ENCODE measurements at regions not wholly inside any gene's neighbourhood (a gene's known extent, or its start where the extent isn't known, plus 50 kb on each side); places are given as distances from the start of the nearest gene placed in this dataset.
"Not testable (repeated sequence)": the region's sequence is repeated elsewhere in the genome, so short reads cannot be mapped to it uniquely, and the experiment has no call there.

- no peak for DNase-seq
Measured at GRCh38 chr7:23938937-23939552, 229.0 kb downstream of the STK31 start.

- DNase-seq, result not testable (repeated sequence)
Measured at GRCh38 chr7:23939747-23940146, 229.7 kb downstream of the STK31 start.

GRCh38 chr7:23941551-23941950 lies 231.5 kb downstream of the STK31 start:
- DNase-seq, result no peak

- DNase-seq, result no peak
Measured at GRCh38 chr7:23942032-23942431, 232.0 kb downstream of the STK31 start.

- no peak for DNase-seq
Measured at GRCh38 chr7:23944131-23944530, 234.1 kb downstream of the STK31 start.

DNA sequence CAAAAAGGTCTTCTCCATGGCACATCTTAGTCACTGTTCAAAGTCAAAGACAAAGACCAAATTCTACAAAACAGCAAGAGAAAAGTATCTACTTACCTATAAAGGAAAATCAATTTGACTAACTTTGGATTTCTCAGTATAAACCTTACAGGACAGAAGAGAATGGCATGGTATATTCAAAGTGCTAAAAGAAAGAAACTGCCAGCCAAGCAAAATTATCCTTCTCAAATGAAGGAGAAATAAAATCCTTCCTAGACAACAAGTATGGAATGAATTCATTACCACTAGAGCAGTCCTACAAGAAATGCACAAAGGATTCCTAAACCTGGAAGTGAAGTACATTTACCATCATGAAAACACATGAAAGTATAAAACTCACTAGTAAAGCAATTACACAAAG lies 235.5 kb downstream of the STK31 start:
- no peak for DNase-seq

- no peak for DNase-seq
Measured at GRCh38 chr7:23955145-23955544, 245.1 kb downstream of the STK31 start.

DNA sequence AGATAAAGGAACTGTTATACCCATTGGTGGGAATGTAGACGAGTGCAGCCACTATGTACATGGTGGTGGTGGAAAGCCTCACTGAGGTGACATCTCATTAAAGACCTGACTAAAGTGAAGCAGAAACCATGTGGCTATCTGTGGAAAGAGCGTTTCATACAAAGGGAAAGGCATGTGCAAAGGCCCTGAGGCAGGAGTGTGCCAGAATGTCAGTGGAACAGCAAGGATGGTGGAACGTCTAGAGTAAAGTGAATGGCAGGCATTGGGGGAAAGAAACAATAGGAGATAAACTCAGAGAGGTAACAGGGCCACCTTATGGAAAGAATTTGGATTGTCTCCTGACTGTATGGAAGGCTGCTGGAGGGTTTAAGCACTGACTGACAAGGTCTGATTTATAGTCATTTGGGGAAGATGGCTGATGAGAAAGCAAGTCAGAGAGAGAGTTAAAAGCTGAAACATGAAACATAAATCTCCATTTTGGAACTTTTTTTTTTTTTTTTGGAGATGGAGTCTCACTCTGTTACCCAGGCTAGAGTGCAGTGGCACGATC lies 245.7 kb downstream of the STK31 start:
- DNase-seq, result no peak

GRCh38 chr7:23956772-23957576 lies 247.0 kb downstream of the STK31 start:
- no peak for DNase-seq

DNA sequence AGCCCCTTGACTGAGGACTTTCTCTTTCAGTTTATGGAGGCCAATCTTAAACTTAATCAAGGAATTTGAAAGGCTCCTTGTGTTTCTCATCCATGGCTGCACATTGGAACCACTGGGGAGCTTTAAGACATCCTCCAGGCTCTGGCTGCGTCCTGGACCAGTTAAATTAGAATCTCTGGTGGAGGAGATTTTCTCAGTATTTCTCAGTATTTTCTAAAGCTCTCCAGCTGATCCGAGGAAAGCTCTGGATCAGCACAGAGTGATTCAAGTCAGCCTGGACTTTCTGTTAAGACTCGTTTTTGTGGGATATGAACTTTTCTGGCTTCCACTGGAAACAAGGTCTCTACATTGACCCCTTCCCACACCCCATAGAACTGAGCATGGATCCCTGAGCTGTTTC lies 249.8 kb downstream of the STK31 start:
- no peak for DNase-seq

DNA sequence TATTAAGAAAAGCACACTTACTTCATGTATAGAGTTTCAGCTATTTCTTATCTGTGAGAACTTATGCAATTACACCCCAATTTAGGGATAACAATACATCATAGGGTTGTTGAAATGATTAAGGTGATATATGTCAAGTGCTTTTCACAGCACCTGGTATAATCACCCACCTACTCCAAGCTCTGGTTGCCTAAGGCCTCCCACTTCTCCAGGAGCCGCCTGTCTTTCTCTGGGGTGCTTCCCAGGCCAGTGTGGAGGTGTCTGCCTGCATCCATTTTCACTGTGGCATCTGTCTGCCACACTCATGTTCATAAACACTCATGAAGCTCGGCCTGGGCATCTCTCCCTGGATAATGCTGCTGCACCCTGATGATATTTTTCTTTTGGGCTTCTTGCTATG lies 250.3 kb downstream of the STK31 start:
- DNase-seq, result no peak

DNA sequence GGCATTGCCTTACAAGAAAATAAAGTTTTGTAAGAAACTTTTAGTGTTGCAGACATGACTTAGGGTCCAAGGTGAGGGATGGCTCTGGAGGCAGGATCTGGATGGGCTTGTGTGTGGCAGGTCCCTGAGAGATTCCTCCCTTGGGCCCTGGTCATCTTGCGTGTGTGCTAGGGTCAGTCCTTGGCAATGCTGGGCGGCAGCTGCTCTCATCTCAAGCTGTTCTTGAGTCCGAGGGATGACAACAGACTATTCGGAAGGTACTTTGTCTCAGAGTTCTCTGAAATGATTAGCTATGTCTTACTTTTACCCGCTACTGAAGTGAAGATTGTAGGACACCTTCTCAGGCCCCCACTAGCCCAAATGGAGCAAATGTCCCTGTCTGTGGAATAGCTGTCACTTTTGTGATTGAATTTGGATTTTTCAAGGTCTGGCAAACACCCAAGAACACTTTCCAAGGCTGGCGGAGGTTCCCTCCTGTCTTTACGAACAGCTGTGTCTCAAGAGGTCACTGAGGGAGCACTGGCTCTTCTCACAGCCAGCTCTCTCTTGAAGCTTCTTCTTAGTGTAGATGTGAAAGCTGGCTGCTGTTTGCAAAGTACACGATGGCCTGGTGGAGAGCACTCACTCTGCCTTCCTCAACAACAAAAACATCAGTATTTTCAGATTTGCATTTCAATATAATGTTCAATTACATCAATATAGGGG lies 253.6 kb downstream of the STK31 start:
- no peak for DNase-seq

GRCh38 chr7:23964715-23965114 lies 254.7 kb downstream of the STK31 start:
- no peak for DNase-seq

DNA sequence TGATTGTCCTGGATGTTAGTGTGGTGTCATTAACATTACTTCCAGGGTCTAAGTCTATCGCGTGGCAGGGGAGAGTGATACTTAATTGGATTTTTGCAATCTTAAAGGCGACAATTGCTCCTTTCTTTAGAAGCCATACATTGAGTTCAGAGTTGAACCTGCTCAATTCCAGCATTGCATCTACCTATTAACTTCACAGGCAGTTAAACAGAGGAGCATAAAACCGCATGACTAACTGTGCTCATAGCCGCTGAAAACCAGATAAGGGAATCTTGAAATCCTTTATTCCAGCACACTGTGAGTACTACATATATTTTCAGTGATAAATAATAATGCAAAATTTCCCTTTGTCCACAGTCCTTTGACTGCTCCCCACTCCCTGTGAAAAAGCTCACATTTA lies 255.3 kb downstream of the STK31 start:
- DNase-seq, result no peak

DNA sequence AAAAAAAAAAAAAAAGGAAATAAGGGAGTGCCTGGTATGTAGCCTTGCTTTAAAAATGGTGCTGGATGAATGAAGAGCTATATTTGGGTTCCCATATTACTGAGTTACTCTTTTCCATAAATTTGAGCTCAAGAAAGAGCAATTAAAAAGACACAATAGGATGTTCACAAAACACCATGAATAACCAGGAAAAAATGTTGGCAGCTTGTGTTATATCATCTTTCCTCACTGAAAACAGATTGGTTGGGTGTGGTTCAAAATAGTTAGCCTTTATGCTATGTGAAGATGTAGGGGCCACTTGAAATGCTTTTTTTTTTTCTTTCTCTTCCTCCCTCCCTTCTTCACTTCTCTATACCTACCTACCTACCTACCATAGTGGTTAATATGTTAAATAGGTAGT lies 256.9 kb downstream of the STK31 start:
- no peak for DNase-seq

- no peak for DNase-seq
Measured at GRCh38 chr7:23967949-23968599, 258.1 kb downstream of the STK31 start.

GRCh38 chr7:23968791-23969190 lies 258.8 kb downstream of the STK31 start:
- DNase-seq, result no peak

- DNase-seq, result no peak
Measured at GRCh38 chr7:23969443-23969842, 259.4 kb downstream of the STK31 start.

DNA sequence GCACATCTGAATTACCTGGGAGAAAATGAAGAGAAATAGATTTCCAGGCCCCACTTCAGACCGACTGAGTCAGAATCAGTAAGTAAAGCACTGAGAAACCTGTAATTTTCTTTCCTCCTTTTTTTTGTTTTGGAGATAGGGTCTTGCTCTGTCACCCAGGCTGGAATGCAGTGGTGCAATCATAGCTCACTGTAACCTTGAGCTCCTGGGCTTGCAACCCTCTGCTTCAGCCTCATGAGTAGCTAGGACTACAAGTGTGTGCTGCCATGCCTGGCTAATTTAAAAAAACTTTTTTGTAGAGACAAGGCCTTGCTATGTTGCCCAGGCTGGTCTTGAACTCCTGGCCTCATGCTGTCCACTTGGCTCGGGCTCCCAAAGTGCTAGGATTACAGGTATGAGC lies 260.2 kb downstream of the STK31 start:
- no peak for DNase-seq

GRCh38 chr7:23971031-23971430 lies 261.0 kb downstream of the STK31 start:
- no peak for DNase-seq

DNA sequence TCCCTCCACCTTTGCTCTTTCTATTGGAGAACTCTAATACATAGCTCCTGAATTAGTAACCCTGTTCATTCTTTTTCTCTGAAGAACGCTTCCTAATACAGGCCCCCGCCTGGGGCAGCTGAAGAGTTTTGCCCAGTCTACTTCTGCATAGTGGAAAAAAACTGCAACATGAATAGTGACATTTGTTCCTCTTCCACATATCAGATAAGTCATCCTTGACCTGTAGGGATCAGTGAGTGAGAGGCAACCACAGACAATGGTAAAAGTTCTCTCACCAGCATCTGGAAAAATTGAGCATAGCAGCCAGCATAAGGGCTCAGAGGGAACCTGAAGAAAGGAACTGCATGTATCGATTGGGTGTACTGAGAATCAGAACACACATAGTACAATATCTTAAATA lies 262.0 kb downstream of the STK31 start:
- DNase-seq, result no peak

DNA sequence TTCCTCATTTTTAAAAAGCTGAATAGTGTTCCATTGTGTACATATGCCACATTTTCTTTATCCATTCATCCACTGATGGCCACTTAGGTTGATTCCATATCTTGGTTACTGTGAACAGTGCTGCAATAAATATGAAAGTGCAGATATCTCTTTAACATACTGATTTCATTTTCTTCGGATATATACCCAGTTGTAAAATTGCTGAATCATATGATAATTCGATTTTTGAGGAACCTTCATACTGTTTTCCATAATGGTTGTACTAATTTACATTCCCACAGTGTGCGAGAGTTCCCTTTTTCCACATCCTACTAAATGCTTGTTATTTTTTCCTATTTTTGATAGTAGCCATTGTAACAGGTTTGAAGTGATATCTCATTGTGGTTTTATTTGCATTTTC lies 263.2 kb downstream of the STK31 start:
- no peak for DNase-seq

DNA sequence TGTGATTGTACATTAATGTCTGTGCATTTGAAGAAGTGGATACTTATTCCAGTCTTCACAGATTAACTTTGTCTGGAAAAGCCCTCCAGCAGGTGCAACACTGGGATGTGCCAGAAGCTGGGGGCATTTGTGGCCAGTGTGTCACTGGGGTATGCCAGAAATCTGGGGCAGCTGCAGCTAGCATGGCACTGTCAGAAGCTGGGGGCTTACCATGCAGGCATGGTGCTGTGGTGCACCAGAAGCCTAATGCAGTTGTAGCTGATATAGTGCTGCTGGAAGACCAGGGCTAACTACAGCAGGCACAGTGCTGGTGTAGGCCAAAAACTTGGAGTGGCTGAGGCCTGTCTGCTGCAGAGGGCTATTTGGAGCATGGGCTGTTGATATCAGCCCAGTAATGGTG lies 270.1 kb downstream of the STK31 start:
- no peak for DNase-seq
